A673 (cell line): ENCODE measurements at regions not wholly inside any gene's neighbourhood (a gene's known extent, or its start where the extent isn't known, plus 50 kb on each side); places are given as distances from the start of the nearest gene placed in this dataset.

ENCODE experiments used
- BruUV-seq: library from RNA; stranded (reverse); fragments of 400-500 nt; replicated peaks from 2 replicates; lab custom pipeline; 2021; lab: Mats Ljungman, UMichigan
- CTCF ChIA-PET: fragments of 300-600 bp; sonication (Branson Sonifier 250); formaldehyde crosslinking; loops from one replicate; lab custom pipeline; 2022; ENCODE audit warnings: antibody characterized with exemption; lab: Charles Lee
- POLR2A ChIA-PET: fragments of 300-600 bp; sonication (Branson Sonifier 250); formaldehyde crosslinking; loops from one replicate; lab custom pipeline; 2022; ENCODE audit warnings: antibody characterized with exemption; ENCODE audit not compliant: low non-redundant PET; lab: Charles Lee
- DNase-seq: peaks from one replicate; pipeline ENCODE4 v3.0.0-alpha.2; 2015; ENCODE audit warnings: low spot score
- H3K27ac ChIP-seq: fragments of 200-600 bp; sonication (generic); 2 replicates; pipeline ENCODE4 v1.5.1; 2016; ENCODE audit warnings: mixed run types, low read depth, mild to moderate bottlenecking, mixed read lengths, antibody characterized with exemption, low read length; ENCODE audit not compliant: poor library complexity, severe bottlenecking
- H3K27me3 ChIP-seq: fragments of 200-600 bp; sonication (generic); replicated peaks from 2 replicates; pipeline ENCODE4 v1.6.1; 2017; ENCODE audit warnings: mixed run types, low read depth, mild to moderate bottlenecking, mixed read lengths, antibody characterized with exemption, low read length; ENCODE audit not compliant: insufficient read depth, poor library complexity
- H3K36me3 ChIP-seq: fragments of 200-600 bp; sonication (generic); 2 replicates; pipeline ENCODE4 v1.6.1; 2016; ENCODE audit warnings: mixed run types, mild to moderate bottlenecking, mixed read lengths, antibody characterized with exemption, low read length; ENCODE audit not compliant: insufficient read depth, poor library complexity, severe bottlenecking
- H3K4me1 ChIP-seq: fragments of 200-600 bp; sonication (generic); 2 replicates; pipeline ENCODE4 v1.6.1; 2017; ENCODE audit warnings: mixed run types, mild to moderate bottlenecking, mixed read lengths, antibody characterized with exemption, low read length; ENCODE audit not compliant: insufficient read depth, poor library complexity, severe bottlenecking
- H3K4me3 ChIP-seq: fragments of 200-600 bp; sonication (generic); 2 replicates; pipeline ENCODE4 v1.5.1; 2016; ENCODE audit warnings: low read depth, mixed run types, mild to moderate bottlenecking, mixed read lengths, low read length; ENCODE audit not compliant: poor library complexity, severe bottlenecking
- H3K9me3 ChIP-seq: fragments of 200-600 bp; sonication (generic); 2 replicates; pipeline ENCODE4 v1.6.1; 2016; ENCODE audit warnings: mixed run types, low read depth, mild to moderate bottlenecking, mixed read lengths, antibody characterized with exemption, low read length; ENCODE audit not compliant: poor library complexity, severe bottlenecking
- EZH2 ChIP-seq: fragments of 200-600 bp; sonication (generic); IDR thresholded peaks from 2 replicates; pipeline ENCODE4 v1.6.1; 2017; ENCODE audit warnings: borderline replicate concordance, low read depth, mild to moderate bottlenecking, mixed read lengths, antibody characterized with exemption, low read length; ENCODE audit not compliant: poor library complexity, severe bottlenecking
- intact Hi-C: fragments of 100-400 bp; cut with micrococcal nuclease; formaldehyde crosslinking; loops from one replicate; pipeline ENCODE4 v1.10.0; 2022; ENCODE audit not compliant: unreplicated experiment
- TF ChIP-seq, protein P1 (sequence below): fragments of 300-800, 200-600 bp; sonication (generic); conservative IDR thresholded peaks from 2 replicates; pipeline ENCODE4 v1.5.1; 2017; ENCODE audit warnings: low read depth, mild to moderate bottlenecking, antibody characterized with exemption, low read length, moderate library complexity, mixed read lengths

DNA sequence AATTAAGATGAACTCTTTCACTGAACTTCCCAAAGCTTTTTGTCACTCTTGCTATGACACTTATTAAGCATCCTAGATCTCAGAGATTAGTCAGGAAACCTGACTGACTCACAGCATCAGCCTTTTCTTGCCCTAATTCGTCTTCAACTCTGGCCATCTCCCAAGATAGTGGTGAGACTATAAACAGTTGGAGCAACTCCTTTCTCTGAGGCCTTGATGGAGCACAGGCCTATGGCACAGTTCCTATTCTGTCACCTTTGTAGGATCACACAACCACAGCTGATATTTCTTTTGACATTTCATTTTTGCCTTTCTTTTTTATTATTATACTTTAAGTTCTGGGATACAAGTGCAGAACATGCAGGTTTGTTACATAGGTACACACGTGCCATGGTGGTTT lies 217.6 kb downstream of the PRR32 start:
- no peak for DNase-seq
- TF ChIP-seq, protein P1, sequence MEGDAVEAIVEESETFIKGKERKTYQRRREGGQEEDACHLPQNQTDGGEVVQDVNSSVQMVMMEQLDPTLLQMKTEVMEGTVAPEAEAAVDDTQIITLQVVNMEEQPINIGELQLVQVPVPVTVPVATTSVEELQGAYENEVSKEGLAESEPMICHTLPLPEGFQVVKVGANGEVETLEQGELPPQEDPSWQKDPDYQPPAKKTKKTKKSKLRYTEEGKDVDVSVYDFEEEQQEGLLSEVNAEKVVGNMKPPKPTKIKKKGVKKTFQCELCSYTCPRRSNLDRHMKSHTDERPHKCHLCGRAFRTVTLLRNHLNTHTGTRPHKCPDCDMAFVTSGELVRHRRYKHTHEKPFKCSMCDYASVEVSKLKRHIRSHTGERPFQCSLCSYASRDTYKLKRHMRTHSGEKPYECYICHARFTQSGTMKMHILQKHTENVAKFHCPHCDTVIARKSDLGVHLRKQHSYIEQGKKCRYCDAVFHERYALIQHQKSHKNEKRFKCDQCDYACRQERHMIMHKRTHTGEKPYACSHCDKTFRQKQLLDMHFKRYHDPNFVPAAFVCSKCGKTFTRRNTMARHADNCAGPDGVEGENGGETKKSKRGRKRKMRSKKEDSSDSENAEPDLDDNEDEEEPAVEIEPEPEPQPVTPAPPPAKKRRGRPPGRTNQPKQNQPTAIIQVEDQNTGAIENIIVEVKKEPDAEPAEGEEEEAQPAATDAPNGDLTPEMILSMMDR, result no peak
- no peak for TF ChIP-seq EZH2
- intact Hi-C loops, result loop anchor here (2.0 kb wide), 1 partner anchor 266 kb away; no protein-coding TSS in a partner anchor
- ChIA-PET CTCF (no interaction called here), POLR2A (no interaction called here)
- Histone ChIP-seq H3K27ac (no peak overlapping the region), H3K4me1 (no peaks in the 10 kb centered on the region), H3K4me3 (no peak overlapping the region), H3K36me3 (no peaks in the 10 kb centered on the region), H3K9me3 (no peaks in the 10 kb centered on the region), H3K27me3 (no peaks in the 10 kb centered on the region)
- BruUV-seq, result no TSS peak

DNA sequence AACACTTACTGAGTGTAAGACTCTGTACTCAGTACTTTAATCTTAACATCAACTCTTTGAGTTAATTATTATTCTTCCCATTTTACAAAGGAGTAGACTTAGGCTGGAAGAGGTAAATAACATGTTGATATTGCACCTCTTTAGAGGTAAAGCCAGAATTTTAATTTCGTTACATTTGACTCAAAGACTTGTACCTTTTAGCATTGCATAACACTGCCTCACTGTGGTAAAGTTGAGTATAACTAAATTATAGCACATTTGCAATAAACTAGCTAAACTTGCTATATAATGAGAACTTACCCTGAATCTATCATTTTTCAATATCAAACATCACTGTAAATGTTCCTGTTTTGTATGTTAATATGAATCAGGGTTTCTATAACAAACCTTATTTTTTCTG lies 218.5 kb downstream of the PRR32 start:
- intact Hi-C loops, result no loop called here
- no peaks in the 10 kb centered on the region for H3K9me3 ChIP-seq
- no peak overlapping the region for H3K27ac ChIP-seq
- H3K4me3 ChIP-seq, result no peak overlapping the region
- ChIA-PET POLR2A (no interaction called here), CTCF (interaction anchor here (1.1 kb wide), 1 partner anchor 267 kb away, joined by 7 read pairs; no protein-coding TSS in a partner anchor)
- H3K4me1 ChIP-seq, result no peaks in the 10 kb centered on the region
- no TSS peak for BruUV-seq
- H3K27me3 ChIP-seq, result no peaks in the 10 kb centered on the region
- H3K36me3 ChIP-seq, result no peaks in the 10 kb centered on the region
- no peak for TF ChIP-seq EZH2
- TF ChIP-seq, protein P1, result peak; percentile 55; the same call in 1 of the 2 replicates
- peak; percentile 22 for DNase-seq

DNA sequence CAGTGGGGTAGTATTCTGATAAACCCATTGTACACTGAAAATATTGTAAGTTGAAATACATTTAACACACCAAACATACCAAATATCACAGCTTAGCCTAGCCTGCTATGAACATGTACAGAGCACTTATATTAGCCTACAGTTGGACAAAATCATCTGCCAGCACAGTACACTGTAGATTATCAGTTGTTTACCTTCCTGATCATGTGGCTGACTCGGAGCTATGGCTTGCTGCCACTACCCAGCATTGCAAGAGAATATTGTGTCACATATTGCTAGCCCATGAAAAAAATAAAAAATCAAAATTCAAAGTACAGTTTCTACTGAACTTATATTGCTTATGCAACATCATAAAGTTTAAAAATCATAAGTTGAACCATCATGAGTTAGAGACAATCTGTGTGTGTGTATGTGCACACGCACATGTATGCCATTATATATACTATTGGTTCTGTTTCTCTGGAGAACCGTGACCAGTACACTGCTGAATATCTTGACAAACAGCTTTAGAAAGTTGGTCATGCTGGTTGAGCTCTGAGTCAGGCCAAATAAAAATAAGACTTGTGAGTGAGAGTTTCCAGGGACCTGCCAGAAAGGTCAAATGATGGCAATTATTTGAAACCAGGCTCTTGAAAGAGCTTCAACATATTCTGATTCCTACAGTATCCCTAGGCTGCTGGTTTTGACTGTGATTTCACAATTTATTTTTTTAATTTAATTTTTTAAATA lies 238.5 kb downstream of the PRR32 start:
- no peak for DNase-seq
- Histone ChIP-seq H3K27me3 (no peaks in the 10 kb centered on the region), H3K4me1 (no peaks in the 10 kb centered on the region), H3K9me3 (no peaks in the 10 kb centered on the region), H3K36me3 (no peaks in the 10 kb centered on the region), H3K27ac (no peak overlapping the region), H3K4me3 (no peak overlapping the region)
- ChIA-PET CTCF (no interaction called here), POLR2A (no interaction called here)
- BruUV-seq, result no TSS peak
- TF ChIP-seq EZH2, result no peak
- TF ChIP-seq, protein P1, result no peak
- intact Hi-C loops, result no loop called here
